Suprapubic skin (tissue), 4 donors: ENCODE measurements at regions not wholly inside any gene's neighbourhood (a gene's known extent, or its start where the extent isn't known, plus 50 kb on each side); places are given as distances from the start of the nearest gene placed in this dataset.

Experiments
- CTCF ChIP-seq, 2 donors: fragments of 200-600 bp in 1 of 2; fragments of 450-650 bp in 1 of 2; sonication (generic) in 1 of 2; IDR thresholded peaks; one replicate each; pipeline ENCODE4 v1.5.1; 2016 to 2019; ENCODE audit warnings: antibody characterized with exemption in 2 of 2, mild to moderate bottlenecking in 1 of 2, moderate library complexity in 1 of 2
- EP300 ChIP-seq: sonication (generic); formaldehyde crosslinking; IDR thresholded peaks from one replicate; pipeline ENCODE4 v1.6.1; 2017; ENCODE audit warnings: antibody characterized with exemption
- POLR2A ChIP-seq, 2 donors: fragments of 450-650 bp; IDR thresholded peaks; one replicate each; pipeline ENCODE4 v1.6.1; 2017; ENCODE audit warnings: antibody characterized with exemption in 2 of 2, mild to moderate bottlenecking in 2 of 2, moderate library complexity in 2 of 2
- POLR2AphosphoS5 ChIP-seq, 3 donors: sonication (generic); formaldehyde crosslinking; IDR thresholded peaks; one replicate each; pipeline ENCODE4 v1.6.1; 2017; ENCODE audit warnings: antibody characterized with exemption in 3 of 3

- no peak for TF ChIP-seq POLR2A (IDR thresholded peaks at IDR 0.05)
- TF ChIP-seq CTCF (IDR thresholded peaks at IDR 0.05) = no peak
- no peak for TF ChIP-seq EP300
- TF ChIP-seq POLR2AphosphoS5 (IDR thresholded peaks at IDR 0.05) = no peak
Measured at GRCh38 chr21:32130031-32130891, 148.6 kb downstream of the MIS18A start.
